Spleen (tissue), 7 donors: ENCODE measurements at regions not wholly inside any gene's neighbourhood (a gene's known extent, or its start where the extent isn't known, plus 50 kb on each side); places are given as distances from the start of the nearest gene placed in this dataset.

Experiments
- POLR2A ChIP-seq, 3 donors: fragments of 450-650 bp; IDR thresholded peaks; one replicate each; pipeline ENCODE4 v1.5.1; 2017; ENCODE audit warnings: antibody characterized with exemption in 3 of 3, mild to moderate bottlenecking in 1 of 3
- TF ChIP-seq, protein P1 (sequence below), 11 experiments: fragments of 200-600 bp in 7 of 11; fragments of 450-650 bp in 4 of 11; sonication (generic) in 4 of 11; IDR thresholded peaks in 8 of 11; conservative IDR thresholded peaks in 3 of 11; 1 replicate in 7 of 11; 2 replicates in 4 of 11; pipeline versions ENCODE4 v1.4.0 to v1.8.0; 2016 to 2021; ENCODE audit warnings: antibody characterized with exemption in 11 of 11, inconsistent platforms in 4 of 11, mild to moderate bottlenecking in 1 of 11
- donor health status: DM: no; HTN: no; CAD: no; lungs with moderate emphysema.
- donor health status: DM: no; HTN: no; CAD: no.
- donor health status: DM: no; HTN: no; CAD: no.

DNA sequence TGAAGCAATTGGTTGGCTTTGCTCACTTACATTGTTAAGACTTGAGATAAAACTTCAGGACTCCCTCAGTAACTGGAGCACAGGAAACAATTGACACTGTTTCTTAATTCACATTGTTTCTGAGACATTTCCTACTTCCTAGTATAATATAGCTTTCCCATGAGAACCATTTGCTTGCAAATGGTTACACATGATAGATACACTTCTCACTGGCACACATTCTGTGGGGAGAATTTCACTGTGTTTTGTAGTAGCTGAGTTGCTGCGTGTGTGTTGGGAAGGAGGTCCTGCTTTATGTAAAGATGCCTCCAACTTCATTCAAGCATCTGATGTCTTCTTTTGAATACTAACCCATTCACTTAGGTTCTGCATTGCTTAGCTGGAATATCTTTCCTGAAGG, 85.3 kb upstream of the SLC4A4 start:
- TF ChIP-seq, protein P1, sequence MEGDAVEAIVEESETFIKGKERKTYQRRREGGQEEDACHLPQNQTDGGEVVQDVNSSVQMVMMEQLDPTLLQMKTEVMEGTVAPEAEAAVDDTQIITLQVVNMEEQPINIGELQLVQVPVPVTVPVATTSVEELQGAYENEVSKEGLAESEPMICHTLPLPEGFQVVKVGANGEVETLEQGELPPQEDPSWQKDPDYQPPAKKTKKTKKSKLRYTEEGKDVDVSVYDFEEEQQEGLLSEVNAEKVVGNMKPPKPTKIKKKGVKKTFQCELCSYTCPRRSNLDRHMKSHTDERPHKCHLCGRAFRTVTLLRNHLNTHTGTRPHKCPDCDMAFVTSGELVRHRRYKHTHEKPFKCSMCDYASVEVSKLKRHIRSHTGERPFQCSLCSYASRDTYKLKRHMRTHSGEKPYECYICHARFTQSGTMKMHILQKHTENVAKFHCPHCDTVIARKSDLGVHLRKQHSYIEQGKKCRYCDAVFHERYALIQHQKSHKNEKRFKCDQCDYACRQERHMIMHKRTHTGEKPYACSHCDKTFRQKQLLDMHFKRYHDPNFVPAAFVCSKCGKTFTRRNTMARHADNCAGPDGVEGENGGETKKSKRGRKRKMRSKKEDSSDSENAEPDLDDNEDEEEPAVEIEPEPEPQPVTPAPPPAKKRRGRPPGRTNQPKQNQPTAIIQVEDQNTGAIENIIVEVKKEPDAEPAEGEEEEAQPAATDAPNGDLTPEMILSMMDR (IDR thresholded peaks at IDR 0.05 in 8 of 11, conservative IDR thresholded peaks at IDR 0.05 in 3 of 11), result no peak
- no peak for TF ChIP-seq POLR2A (IDR thresholded peaks at IDR 0.05)
